ENCODE measurements at regions not wholly inside any gene's neighbourhood (a gene's known extent, or its start where the extent isn't known, plus 50 kb on each side); places are given as distances from the start of the nearest gene placed in this dataset.

GRCh38 chr4:120509222-120509621, 413.3 kb downstream of the PRDM5 start:
- H3K4me3 Mint-ChIP-seq, result no peak overlapping the region
- no peak for DNase-seq (ENCODE audit: extremely low spot score, unreplicated experiment)
- TF ChIP-seq CTCF (conservative IDR thresholded peaks at IDR 0.05), result no peak
- no peaks in the 10 kb centered on the region for H3K27me3 Mint-ChIP-seq
- H3K4me1 Mint-ChIP-seq (ENCODE audit: unreplicated experiment), result no peaks in the 10 kb centered on the region
- no peaks in the 10 kb centered on the region for H3K36me3 Mint-ChIP-seq
- peaks cover 12% of the 10 kb centered on the region for H3K9me3 Mint-ChIP-seq
- no peak overlapping the region for H3K27ac Mint-ChIP-seq

GRCh38 chr4:120508036-120508435, 414.5 kb downstream of the PRDM5 start:
- H3K27ac Mint-ChIP-seq, result no peak overlapping the region
- no peaks in the 10 kb centered on the region for H3K27me3 Mint-ChIP-seq
- no peak overlapping the region for H3K4me3 Mint-ChIP-seq
- TF ChIP-seq CTCF (conservative IDR thresholded peaks at IDR 0.05), result no peak
- no peaks in the 10 kb centered on the region for H3K4me1 Mint-ChIP-seq (ENCODE audit: unreplicated experiment)
- H3K36me3 Mint-ChIP-seq, result no peaks in the 10 kb centered on the region
- DNase-seq (ENCODE audit: extremely low spot score, unreplicated experiment), result no peak
- H3K9me3 Mint-ChIP-seq, result peaks cover 12% of the 10 kb centered on the region

GRCh38 chr4:120506536-120506935, 416.0 kb downstream of the PRDM5 start:
- Mint-ChIP-seq H3K36me3 (no peaks in the 10 kb centered on the region), H3K4me1 (ENCODE audit: unreplicated experiment) (no peaks in the 10 kb centered on the region), H3K9me3 (peaks cover 7% of the 10 kb centered on the region), H3K4me3 (no peak overlapping the region), H3K27me3 (no peaks in the 10 kb centered on the region), H3K27ac (no peak overlapping the region)
- no peak for DNase-seq (ENCODE audit: extremely low spot score, unreplicated experiment)
- TF ChIP-seq CTCF (conservative IDR thresholded peaks at IDR 0.05), result no peak

GRCh38 chr4:120498678-120499077, 423.8 kb downstream of the PRDM5 start:
- Mint-ChIP-seq H3K27me3 (no peaks in the 10 kb centered on the region), H3K36me3 (no peaks in the 10 kb centered on the region), H3K27ac (no peak overlapping the region), H3K9me3 (peaks cover 12% of the 10 kb centered on the region), H3K4me3 (no peak overlapping the region), H3K4me1 (ENCODE audit: unreplicated experiment) (no peaks in the 10 kb centered on the region)
- no peak for TF ChIP-seq CTCF (conservative IDR thresholded peaks at IDR 0.05)
- DNase-seq (ENCODE audit: extremely low spot score, unreplicated experiment), result no peak

- Mint-ChIP-seq H3K36me3 (no peaks in the 10 kb centered on the region), H3K9me3 (no peaks in the 10 kb centered on the region), H3K4me1 (ENCODE audit: unreplicated experiment) (no peaks in the 10 kb centered on the region), H3K27ac (no peak overlapping the region), H3K27me3 (no peaks in the 10 kb centered on the region), H3K4me3 (no peak overlapping the region)
- no peak for TF ChIP-seq CTCF (conservative IDR thresholded peaks at IDR 0.05)
- DNase-seq (ENCODE audit: extremely low spot score, unreplicated experiment), result no peak
Observed at GRCh38 chr4:120491481-120491880, 424.8 kb upstream of the MAD2L1 start.

- Mint-ChIP-seq H3K36me3 (no peaks in the 10 kb centered on the region), H3K27ac (no peak overlapping the region), H3K4me3 (no peak overlapping the region), H3K9me3 (no peaks in the 10 kb centered on the region), H3K27me3 (peaks cover 17% of the 10 kb centered on the region), H3K4me1 (ENCODE audit: unreplicated experiment) (no peaks in the 10 kb centered on the region)
- TF ChIP-seq CTCF (conservative IDR thresholded peaks at IDR 0.05), result no peak
- no peak for DNase-seq (ENCODE audit: extremely low spot score, unreplicated experiment)
Observed at GRCh38 chr4:120481756-120482155, 415.1 kb upstream of the MAD2L1 start.
